Mesenchymal stem cell (in vitro differentiated cells and primary cell): ENCODE measurements at regions not wholly inside any gene's neighbourhood (a gene's known extent, or its start where the extent isn't known, plus 50 kb on each side); places are given as distances from the start of the nearest gene placed in this dataset. TPM values are rescaled to one million over a fixed set of nuclear protein-coding genes. Genes with fewer than 3 reads are reported as not detected.

Experiments used
- DNase-seq: peaks from one replicate; pipeline ENCODE4 v3.0.0-alpha.2; 2013
- H2AFZ ChIP-seq: one replicate; pipeline ENCODE4 v1.6.1; 2013; ENCODE audit warnings: low read depth, mild to moderate bottlenecking, control low read depth, inconsistent platforms, low read length, moderate library complexity
- H2AK5ac ChIP-seq: 2 replicates; pipeline ENCODE4 v1.6.1; 2013; ENCODE audit warnings: low read length, moderate library complexity, mild to moderate bottlenecking, inconsistent platforms; ENCODE audit not compliant: severe bottlenecking
- H2BK120ac ChIP-seq: one replicate; pipeline ENCODE4 v1.6.1; 2013; ENCODE audit warnings: low read depth, mild to moderate bottlenecking, inconsistent platforms, low read length, moderate library complexity
- H2BK12ac ChIP-seq, 2 experiments: one replicate each; pipeline ENCODE4 v1.6.1; 2013; ENCODE audit warnings: inconsistent platforms in 2 of 2, low read length in 2 of 2, mild to moderate bottlenecking in 2 of 2, moderate library complexity in 2 of 2, control low read depth in 1 of 2
- H2BK15ac ChIP-seq: one replicate; pipeline ENCODE4 v1.6.1; 2013; ENCODE audit warnings: mild to moderate bottlenecking, low read depth, inconsistent platforms; ENCODE audit not compliant: poor library complexity, severe bottlenecking
- H2BK5ac ChIP-seq: 2 replicates; pipeline ENCODE4 v1.6.1; 2013; ENCODE audit warnings: low read depth, mild to moderate bottlenecking, low read length, control low read depth, inconsistent platforms; ENCODE audit not compliant: poor library complexity, severe bottlenecking
- H3K14ac ChIP-seq, 2 experiments: one replicate each; pipeline ENCODE4 v1.6.1; 2013; ENCODE audit warnings: inconsistent platforms in 2 of 2, low read length in 2 of 2, control low read depth in 1 of 2, mild to moderate bottlenecking in 1 of 2, moderate library complexity in 1 of 2
- H3K18ac ChIP-seq, 2 experiments: one replicate each; pipeline ENCODE4 v1.6.1; 2013; ENCODE audit warnings: inconsistent platforms in 2 of 2, low read length in 2 of 2, control low read depth in 1 of 2, low read depth in 1 of 2, mild to moderate bottlenecking in 1 of 2
- H3K23ac ChIP-seq, 2 experiments: one replicate each; pipeline ENCODE4 v1.6.1; 2013; ENCODE audit warnings: inconsistent platforms in 2 of 2, low read length in 2 of 2, mild to moderate bottlenecking in 2 of 2, moderate library complexity in 2 of 2, control low read depth in 1 of 2
- H3K27ac ChIP-seq: 2 replicates; pipeline ENCODE4 v1.5.1; 2013; ENCODE audit warnings: mild to moderate bottlenecking, moderate library complexity, low read length, control low read depth, inconsistent platforms; ENCODE audit not compliant: poor library complexity, severe bottlenecking
- H3K27me3 ChIP-seq, 2 experiments: 2 replicates each; pipeline versions ENCODE4 v1.6.1 to v1.7.0; 2013; ENCODE audit warnings: low read length in 2 of 2, mild to moderate bottlenecking in 2 of 2, moderate library complexity in 2 of 2, control low read depth in 1 of 2, inconsistent platforms in 1 of 2; ENCODE audit not compliant: control insufficient read depth in 1 of 2, insufficient read depth in 1 of 2
- H3K36me3 ChIP-seq, 2 experiments: 2 replicates each; pipeline versions ENCODE4 v1.6.1 to v1.7.0; 2013; ENCODE audit warnings: low read length in 2 of 2, control low read depth in 1 of 2, inconsistent platforms in 1 of 2, low read depth in 1 of 2, mild to moderate bottlenecking in 1 of 2; ENCODE audit not compliant: insufficient read depth in 2 of 2, control insufficient read depth in 1 of 2
- H3K4ac ChIP-seq, 2 experiments: one replicate each; pipeline ENCODE4 v1.6.1; 2013; ENCODE audit warnings: inconsistent platforms in 2 of 2, low read length in 2 of 2, mild to moderate bottlenecking in 2 of 2, moderate library complexity in 2 of 2, control low read depth in 1 of 2, low read depth in 1 of 2
- H3K4me1 ChIP-seq: 2 replicates; pipeline ENCODE4 v1.6.1; 2013; ENCODE audit warnings: low read depth, low read length, control low read depth; ENCODE audit not compliant: control insufficient read depth, insufficient read depth
- H3K4me2 ChIP-seq: 2 replicates; pipeline ENCODE4 v1.6.1; 2013; ENCODE audit warnings: low read length, mild to moderate bottlenecking, inconsistent platforms; ENCODE audit not compliant: poor library complexity, severe bottlenecking
- H3K4me3 ChIP-seq, 2 experiments: 2 replicates each; pipeline versions ENCODE4 v1.5.1 to v1.7.0; 2013; ENCODE audit warnings: low read length in 2 of 2, mild to moderate bottlenecking in 2 of 2, control low read depth in 1 of 2, low read depth in 1 of 2; ENCODE audit not compliant: insufficient read depth in 1 of 2
- H3K79me1 ChIP-seq: replicated peaks from 2 replicates; pipeline ENCODE4 v1.6.1; 2013; ENCODE audit warnings: mild to moderate bottlenecking, control low read depth, low read length, inconsistent platforms; ENCODE audit not compliant: poor library complexity, severe bottlenecking
- H3K9ac ChIP-seq: 2 replicates; pipeline ENCODE4 v1.7.0; 2013; ENCODE audit warnings: mild to moderate bottlenecking, low read length, moderate library complexity
- H3K9me3 ChIP-seq: 2 replicates; pipeline ENCODE4 v1.7.0; 2013; ENCODE audit warnings: mild to moderate bottlenecking, low read length; ENCODE audit not compliant: control insufficient read depth
- H4K8ac ChIP-seq: one replicate; pipeline ENCODE4 v1.6.1; 2013; ENCODE audit warnings: inconsistent platforms, mild to moderate bottlenecking, low read length, moderate library complexity
- H4K91ac ChIP-seq: one replicate; pipeline ENCODE4 v1.6.1; 2013; ENCODE audit warnings: mild to moderate bottlenecking, low read length, inconsistent platforms
- WGBS: methylation state at CpG from one replicate; pipeline ENCODE4 v1.1.7; 2013; ENCODE audit warnings: mixed read lengths; 5-methylcytosine and 5-hydroxymethylcytosine counted together
- small RNA-seq: library from polyadenylated mRNA; stranded (forward); fragments of <200 nt; extraction: miRNeasy Mini kit (QIAGEN cat#:217004); gene quantifications from one replicate; pipeline ENCODE3, GENCODE V24; 2013; ENCODE audit warnings: low read depth

DNA sequence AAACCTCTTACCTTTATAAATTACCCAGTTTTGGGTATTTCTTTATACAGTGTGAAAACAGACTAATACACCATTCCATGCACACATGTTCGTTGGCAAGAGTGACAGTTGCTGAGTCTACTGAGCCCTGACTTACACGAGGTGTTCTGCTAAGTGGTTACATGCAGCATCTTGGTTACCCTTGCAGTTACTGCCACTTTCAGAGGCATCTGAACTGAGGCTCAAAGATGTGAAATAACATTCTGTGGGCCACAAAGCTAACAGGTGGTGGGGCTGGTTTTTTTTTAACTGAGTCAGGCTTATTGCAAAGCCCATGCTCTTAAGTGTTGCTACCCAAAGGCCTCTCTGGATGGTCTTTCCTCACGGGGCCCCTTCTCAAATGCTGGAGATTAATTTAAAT, 54.4 kb upstream of the GTSF1L start:
- H3K4me1 ChIP-seq = no peaks in the 10 kb centered on the region
- H2BK15ac ChIP-seq = no peak overlapping the region
- H3K27ac ChIP-seq = no peak overlapping the region
- no peak overlapping the region for H3K4me2 ChIP-seq
- no peak overlapping the region for H2AK5ac ChIP-seq
- no peak overlapping the region for H3K23ac ChIP-seq
- no peak overlapping the region for H2BK12ac ChIP-seq
- no peak overlapping the region for H2BK120ac ChIP-seq
- no peak overlapping the region for H2AFZ ChIP-seq
- H3K14ac ChIP-seq = no peak overlapping the region
- no peak overlapping the region for H2BK5ac ChIP-seq
- WGBS = 94% methylated on average over 3 of the region's 3 CpGs
- no peak overlapping the region for H3K18ac ChIP-seq
- H3K27me3 ChIP-seq = no peaks in the 10 kb centered on the region
- no peak for DNase-seq
- no peak overlapping the region for H4K91ac ChIP-seq
- H3K9me3 ChIP-seq = peaks cover 38% of the 10 kb centered on the region
- no peak overlapping the region for H3K4ac ChIP-seq
- no peaks in the 10 kb centered on the region for H3K79me1 ChIP-seq
- no peaks in the 10 kb centered on the region for H3K36me3 ChIP-seq
- no peak overlapping the region for H4K8ac ChIP-seq
- H3K4me3 ChIP-seq = no peak overlapping the region
- H3K9ac ChIP-seq = no peak overlapping the region

DNA sequence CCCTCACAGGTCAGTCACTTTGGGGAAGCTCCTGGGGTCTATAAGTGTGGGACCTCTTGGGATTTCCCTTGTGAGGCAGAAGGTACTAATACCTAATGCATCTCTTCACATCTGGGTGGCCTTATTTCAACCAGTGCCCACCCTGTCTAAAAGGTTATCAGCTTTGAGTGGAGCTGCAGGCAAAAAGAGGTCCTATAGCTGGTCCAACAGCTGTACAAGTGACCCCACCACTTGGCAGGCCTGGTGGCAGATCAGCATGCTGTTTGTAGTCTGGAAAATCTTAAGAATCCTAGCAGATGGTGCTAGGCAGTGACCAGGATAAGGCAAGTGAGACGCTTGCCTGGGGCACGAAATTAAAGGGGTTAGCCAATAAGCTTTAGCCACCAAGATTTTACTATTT, 51.6 kb upstream of the GTSF1L start:
- Histone ChIP-seq H4K91ac (no peak overlapping the region), H2BK12ac (no peak overlapping the region), H3K4me3 (no peak overlapping the region), H2BK120ac (no peak overlapping the region), H2BK5ac (no peak overlapping the region), H4K8ac (no peak overlapping the region), H3K79me1 (no peaks in the 10 kb centered on the region), H3K9ac (no peak overlapping the region), H3K36me3 (no peaks in the 10 kb centered on the region), H3K23ac (no peak overlapping the region), H3K9me3 (peaks cover 41% of the 10 kb centered on the region), H3K27ac (no peak overlapping the region), H3K14ac (no peak overlapping the region), H3K27me3 (peaks cover 3 to 15% of the 10 kb centered on the region in 2 experiments), H2AFZ (no peak overlapping the region), H3K4ac (no peak overlapping the region), H2AK5ac (no peak overlapping the region), H3K4me1 (no peaks in the 10 kb centered on the region), H3K4me2 (no peak overlapping the region), H3K18ac (no peak overlapping the region), H2BK15ac (no peak overlapping the region)
- DNase-seq = no peak
- 90% methylated on average over 2 of the region's 2 CpGs for WGBS

DNA sequence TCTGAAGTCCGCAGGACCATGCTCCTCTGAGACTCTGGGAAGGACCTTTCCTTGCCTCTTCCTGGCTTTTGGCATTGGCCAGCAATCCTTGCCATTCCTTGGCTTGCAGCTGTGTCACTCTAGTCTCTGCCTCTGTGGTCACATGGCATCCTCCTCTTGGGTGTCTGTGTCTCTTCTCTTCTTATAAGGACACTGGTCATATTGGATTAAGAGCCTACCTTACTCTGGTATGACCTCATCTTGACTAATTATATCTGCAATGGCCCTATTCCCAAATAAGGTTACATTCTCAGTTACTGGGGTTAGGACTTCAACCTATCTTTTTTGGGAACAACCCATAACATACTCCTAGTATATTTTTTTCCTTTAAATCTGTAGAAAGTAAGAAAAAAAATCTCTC, 49.9 kb upstream of the GTSF1L start:
- Histone ChIP-seq H2BK12ac (no peak overlapping the region), H3K18ac (no peak overlapping the region), H3K79me1 (no peaks in the 10 kb centered on the region), H2BK120ac (no peak overlapping the region), H2AK5ac (no peak overlapping the region), H2BK5ac (no peak overlapping the region), H3K36me3 (no peaks in the 10 kb centered on the region), H3K4me3 (no peak overlapping the region), H3K14ac (no peak overlapping the region), H3K9ac (no peak overlapping the region), H2AFZ (no peak overlapping the region), H4K91ac (no peak overlapping the region), H3K23ac (no peak overlapping the region), H3K9me3 (peaks cover 41% of the 10 kb centered on the region), H3K27ac (no peak overlapping the region), H2BK15ac (no peak overlapping the region), H3K27me3 (peaks cover 20 to 31% of the 10 kb centered on the region in 2 experiments), H4K8ac (no peak overlapping the region), H3K4ac (no peak overlapping the region), H3K4me1 (no peaks in the 10 kb centered on the region), H3K4me2 (no peak overlapping the region)
- no peak for DNase-seq
- 95% methylated on average over 1 of the region's 1 CpG for WGBS

Small RNA genes in the stretch of these regions (small RNA-seq; reads per million reads assigned to genes)
- gene RNU6-639P = not detected
